H1 (cell line): ENCODE measurements at regions not wholly inside any gene's neighbourhood (a gene's known extent, or its start where the extent isn't known, plus 50 kb on each side); places are given as distances from the start of the nearest gene placed in this dataset.

ENCODE experiments used
- CTCF ChIA-PET: fragments of 300-600 bp; sonication (Branson Sonifier 250); formaldehyde crosslinking; loops from one replicate; lab custom pipeline; 2021; ENCODE audit not compliant: partially characterized antibody; lab: Charles Lee
- POLR2A ChIA-PET: fragments of 300-600 bp; sonication (Branson Sonifier 250); formaldehyde crosslinking; loops from one replicate; lab custom pipeline; 2021; ENCODE audit warnings: inconsistent platforms; ENCODE audit not compliant: partially characterized antibody; lab: Charles Lee
- DNase-seq, 2 experiments: peaks; one replicate each; pipeline versions ENCODE4 v3.0.0 to v3.0.0-alpha.2; 2010 to 2022; ENCODE audit warnings: low spot score in 2 of 2, low read depth in 1 of 2, mixed read lengths in 1 of 2
- FAIRE-seq: peaks from 2 replicates; lab custom pipeline; 2011; peaks lifted over from hg19 to GRCh38; lab: Jason Lieb, UNC
- H2AFZ ChIP-seq: 2 replicates; pipeline ENCODE4 v1.8.1; 2012; ENCODE audit warnings: low read length, inconsistent platforms
- H2AK5ac ChIP-seq: 2 replicates; pipeline ENCODE4 v1.6.1; 2013; ENCODE audit warnings: low read depth, low read length
- H2BK120ac ChIP-seq: replicated peaks from 2 replicates; pipeline ENCODE3; 2013; ENCODE audit warnings: low read depth, low read length, inconsistent platforms
- H2BK12ac ChIP-seq: 2 replicates; pipeline ENCODE4 v1.6.1; 2013; ENCODE audit warnings: low read depth, low read length
- H2BK15ac ChIP-seq: 2 replicates; pipeline ENCODE4 v1.6.1; 2013; ENCODE audit warnings: low read length
- H2BK20ac ChIP-seq: 2 replicates; pipeline ENCODE4 v1.6.1; 2013; ENCODE audit warnings: low read length
- H2BK5ac ChIP-seq: 2 replicates; pipeline ENCODE4 v1.6.1; 2013; ENCODE audit warnings: low read depth, low read length
- H3K14ac ChIP-seq: 2 replicates; pipeline ENCODE4 v1.6.1; 2013; ENCODE audit warnings: inconsistent platforms; ENCODE audit not compliant: insufficient read length
- H3K18ac ChIP-seq: 2 replicates; pipeline ENCODE4 v1.6.1; 2013; ENCODE audit warnings: low read length; ENCODE audit errors: extremely low read depth
- H3K23ac ChIP-seq: 2 replicates; pipeline ENCODE4 v1.6.1; 2013; ENCODE audit warnings: inconsistent platforms; ENCODE audit not compliant: insufficient read length
- H3K23me2 ChIP-seq: 2 replicates; pipeline ENCODE4 v1.6.1; 2013; ENCODE audit warnings: low read depth, low read length
- H3K27ac ChIP-seq: 2 replicates; pipeline ENCODE4 v1.6.1; 2011; ENCODE audit warnings: low read depth, low read length, inconsistent platforms
- H3K27me3 ChIP-seq, 4 experiments: replicated peaks in 1 of 4; 1 replicate in 1 of 4; 2 replicates in 3 of 4; pipeline versions ENCODE4 v1.6.1 to v1.8.1; 2011 to 2013; ENCODE audit warnings: low read length in 3 of 4, mild to moderate bottlenecking in 3 of 4, inconsistent platforms in 2 of 4, mixed read lengths in 2 of 4, moderate library complexity in 1 of 4; ENCODE audit not compliant: control insufficient read depth in 3 of 4, insufficient read depth in 3 of 4; ENCODE audit errors: extremely low read depth in 1 of 4
- H3K36me3 ChIP-seq, 4 experiments: 2 replicates each; pipeline versions ENCODE4 v1.6.1 to v1.8.1; 2011 to 2013; ENCODE audit warnings: mild to moderate bottlenecking in 4 of 4, low read length in 3 of 4, moderate library complexity in 2 of 4, control low read depth in 1 of 4, inconsistent platforms in 1 of 4; ENCODE audit not compliant: insufficient read depth in 4 of 4, control insufficient read depth in 2 of 4
- H3K4ac ChIP-seq: replicated peaks from 2 replicates; pipeline ENCODE3; 2013; ENCODE audit warnings: low read length, low read depth, mixed read lengths, inconsistent platforms; ENCODE audit not compliant: insufficient read length
- H3K4me1 ChIP-seq, 4 experiments: replicated peaks in 1 of 4; 1 replicate in 1 of 4; 2 replicates in 3 of 4; pipeline versions ENCODE4 v1.6.1 to v1.8.1; 2011 to 2013; ENCODE audit warnings: low read length in 3 of 4, inconsistent platforms in 2 of 4, mixed read lengths in 1 of 4; ENCODE audit not compliant: insufficient read depth in 4 of 4, control insufficient read depth in 3 of 4
- H3K4me2 ChIP-seq, 2 experiments: 2 replicates each; pipeline versions ENCODE4 v1.6.1 to v1.8.1; 2011 to 2013; ENCODE audit warnings: low read depth in 2 of 2, low read length in 2 of 2, control low read depth in 1 of 2, inconsistent platforms in 1 of 2, mild to moderate bottlenecking in 1 of 2; ENCODE audit not compliant: insufficient read depth in 1 of 2
- H3K4me3 ChIP-seq, 4 experiments: fragments of 200-600, 300-600 bp in 1 of 4; sonication (generic), shearing (Covaris generic), sonication (Bioruptor Twin) in 1 of 4; 2 replicates each; pipeline versions ENCODE4 v1.5.1 to v1.8.1; 2011 to 2016; ENCODE audit warnings: low read length in 4 of 4, low read depth in 3 of 4, control low read depth in 2 of 4, inconsistent platforms in 2 of 4, mild to moderate bottlenecking in 2 of 4, mixed read lengths in 1 of 4, moderate library complexity in 1 of 4; ENCODE audit not compliant: insufficient read depth in 2 of 4; ENCODE audit errors: extremely low read depth in 1 of 4
- H3K56ac ChIP-seq: replicated peaks from 2 replicates; pipeline ENCODE3; 2013; ENCODE audit warnings: low read depth, mild to moderate bottlenecking, mixed read lengths, low read length, inconsistent platforms; ENCODE audit not compliant: insufficient read length
- H3K79me1 ChIP-seq: 2 replicates; pipeline ENCODE4 v1.6.1; 2013; ENCODE audit warnings: low read depth, low read length, control low read depth
- H3K79me2 ChIP-seq, 2 experiments: 2 replicates each; pipeline versions ENCODE4 v1.6.1 to v1.8.1; 2012 to 2013; ENCODE audit warnings: low read length in 2 of 2, mild to moderate bottlenecking in 2 of 2, inconsistent platforms in 1 of 2; ENCODE audit not compliant: insufficient read depth in 2 of 2, control insufficient read depth in 1 of 2
- H3K9ac ChIP-seq, 4 experiments: replicated peaks in 1 of 4; 1 replicate in 1 of 4; 2 replicates in 3 of 4; pipeline versions ENCODE4 v1.6.1 to v1.8.1; 2011 to 2013; ENCODE audit warnings: low read depth in 3 of 4, low read length in 3 of 4, control low read depth in 2 of 4, mild to moderate bottlenecking in 2 of 4, moderate library complexity in 2 of 4, inconsistent platforms in 1 of 4; ENCODE audit errors: extremely low read depth in 1 of 4
- H3K9me3 ChIP-seq, 2 experiments: 2 replicates each; pipeline versions ENCODE4 v1.6.1 to v1.8.1; 2012 to 2013; ENCODE audit warnings: mild to moderate bottlenecking in 2 of 2, moderate library complexity in 2 of 2, control low read depth in 1 of 2, inconsistent platforms in 1 of 2, low read depth in 1 of 2, low read length in 1 of 2, mixed read lengths in 1 of 2; ENCODE audit not compliant: insufficient read depth in 2 of 2
- H4K20me1 ChIP-seq, 2 experiments: replicated peaks in 1 of 2; 2 replicates each; pipeline versions ENCODE3 to v1.8.1; 2011 to 2013; ENCODE audit warnings: inconsistent platforms in 2 of 2, low read length in 2 of 2, mild to moderate bottlenecking in 1 of 2; ENCODE audit not compliant: insufficient read depth in 2 of 2, control insufficient read depth in 1 of 2
- H4K5ac ChIP-seq: 2 replicates; pipeline ENCODE4 v1.6.1; 2013; ENCODE audit warnings: low read length, low read depth, mixed read lengths, inconsistent platforms; ENCODE audit not compliant: insufficient read length
- H4K8ac ChIP-seq: 2 replicates; pipeline ENCODE4 v1.8.0; 2013; ENCODE audit warnings: mild to moderate bottlenecking, moderate library complexity, low read length, inconsistent platforms; ENCODE audit not compliant: insufficient read depth; ENCODE audit errors: extremely low read depth
- H4K91ac ChIP-seq: replicated peaks from 2 replicates; pipeline ENCODE3; 2013; ENCODE audit warnings: low read length, mixed read lengths, inconsistent platforms; ENCODE audit not compliant: insufficient read length
- ASH2L ChIP-seq: fragments of 200-600, 300-600 bp; sonication (generic); IDR thresholded peaks from one replicate; pipeline ENCODE4 v1.7.1; 2017; ENCODE audit warnings: low read length
- BACH1 ChIP-seq: IDR thresholded peaks from 2 replicates; pipeline ENCODE4 v1.6.1; 2012; ENCODE audit warnings: low read length, improper control_type of control experiment
- CBX8 ChIP-seq: fragments of 300-800, 300-1000 bp; sonication (generic); IDR thresholded peaks from 2 replicates; pipeline ENCODE4 v1.7.1; 2016; ENCODE audit warnings: low read depth, low read length, borderline replicate concordance
- EGR1 ChIP-seq: IDR thresholded peaks from 2 replicates; pipeline ENCODE4 v1.6.1; 2011; ENCODE audit warnings: low read depth, low read length, borderline replicate concordance
- POLR2A ChIP-seq, 2 experiments: IDR thresholded peaks; 1 replicate in 1 of 2; 2 replicates in 1 of 2; pipeline ENCODE4 v1.6.1; 2011; ENCODE audit warnings: low read depth in 2 of 2, low read length in 2 of 2, mild to moderate bottlenecking in 2 of 2; ENCODE audit errors: control extremely low read depth in 1 of 2
- RFX5 ChIP-seq: IDR thresholded peaks from 2 replicates; pipeline ENCODE4 v1.6.1; 2011; ENCODE audit warnings: low read depth, low read length, improper control_type of control experiment, borderline replicate concordance
- SRF ChIP-seq: IDR thresholded peaks from 2 replicates; pipeline ENCODE4 v1.6.1; 2011; ENCODE audit warnings: mild to moderate bottlenecking, low read depth, low read length, moderate library complexity
- TAF1 ChIP-seq: IDR thresholded peaks from 2 replicates; pipeline ENCODE4 v1.6.1; 2011; ENCODE audit warnings: mild to moderate bottlenecking, low read depth, low read length
- TAF7 ChIP-seq: optimal IDR thresholded peaks from 2 replicates; pipeline ENCODE3; 2011; ENCODE audit warnings: low read depth, mild to moderate bottlenecking, inconsistent platforms, low read length, moderate library complexity, borderline replicate concordance
- TEAD4 ChIP-seq: IDR thresholded peaks from 2 replicates; pipeline ENCODE4 v1.6.1; 2012; ENCODE audit warnings: low read depth, low read length, inconsistent platforms, mixed read lengths
- WGBS, 2 experiments: shearing (Covaris generic) in 1 of 2; methylation state at CpG; one replicate each; pipeline versions ENCODE4 v1.1.6 to v1.1.7; 2013 to 2015; ENCODE audit warnings: low lambda C conversion rate in 2 of 2, mixed read lengths in 2 of 2, inconsistent platforms in 1 of 2, low coverage in 1 of 2, missing lambda C conversion rate in 1 of 2; ENCODE audit not compliant: insufficient replicate concordance in 2 of 2, insufficient coverage in 1 of 2, insufficient read length in 1 of 2; ENCODE audit errors: extremely low coverage in 1 of 2, missing lambda C conversion rate in 1 of 2; 5-methylcytosine and 5-hydroxymethylcytosine counted together
- TF ChIP-seq, protein P1 (sequence below): IDR thresholded peaks from 2 replicates; pipeline ENCODE4 v1.6.1; 2011; ENCODE audit warnings: low read length, improper control_type of control experiment
- TF ChIP-seq, protein P2 (sequence below), 3 experiments: IDR thresholded peaks; 1 replicate in 2 of 3; 2 replicates in 1 of 3; pipeline versions ENCODE4 v1.5.1 to v1.6.1; 2011; ENCODE audit warnings: low read length in 3 of 3, mild to moderate bottlenecking in 3 of 3, inconsistent platforms in 2 of 3, low read depth in 1 of 3, moderate library complexity in 1 of 3; ENCODE audit not compliant: insufficient read depth in 1 of 3; ENCODE audit errors: control extremely low read depth in 1 of 3

DNA sequence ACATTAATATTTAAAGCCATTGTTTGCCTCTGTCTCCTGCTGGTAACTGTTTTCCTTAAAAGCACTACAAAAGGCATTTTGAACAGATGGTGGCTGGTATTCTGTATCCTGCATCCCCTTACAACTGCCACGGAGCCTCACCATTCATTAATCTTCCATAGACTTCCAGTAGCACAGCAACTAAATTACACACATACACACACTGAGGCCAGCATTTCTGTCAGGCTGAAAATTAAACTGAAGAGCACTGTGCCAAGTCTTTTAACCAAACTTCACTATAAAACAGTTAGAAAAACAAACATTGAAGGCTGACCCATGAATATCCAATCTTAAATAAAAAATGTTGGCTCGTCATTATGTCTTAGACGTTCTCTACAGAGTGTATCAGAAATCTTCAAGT lies 697.8 kb downstream of the DACH1 start:
- no peak overlapping the region for H3K4me2 ChIP-seq
- no peak overlapping the region for H3K18ac ChIP-seq
- no peak overlapping the region for H2AFZ ChIP-seq
- H4K8ac ChIP-seq, result no peak overlapping the region
- no peak for FAIRE-seq
- no peak overlapping the region for H4K91ac ChIP-seq
- no peak overlapping the region for H2BK15ac ChIP-seq
- no peak overlapping the region for H4K5ac ChIP-seq
- no peak overlapping the region for H2BK12ac ChIP-seq
- H2BK5ac ChIP-seq, result no peak overlapping the region
- no peak for TF ChIP-seq RFX5
- no peak for TF ChIP-seq BACH1
- TF ChIP-seq TEAD4, result no peak
- TF ChIP-seq ASH2L, result no peak
- TF ChIP-seq, protein P1, sequence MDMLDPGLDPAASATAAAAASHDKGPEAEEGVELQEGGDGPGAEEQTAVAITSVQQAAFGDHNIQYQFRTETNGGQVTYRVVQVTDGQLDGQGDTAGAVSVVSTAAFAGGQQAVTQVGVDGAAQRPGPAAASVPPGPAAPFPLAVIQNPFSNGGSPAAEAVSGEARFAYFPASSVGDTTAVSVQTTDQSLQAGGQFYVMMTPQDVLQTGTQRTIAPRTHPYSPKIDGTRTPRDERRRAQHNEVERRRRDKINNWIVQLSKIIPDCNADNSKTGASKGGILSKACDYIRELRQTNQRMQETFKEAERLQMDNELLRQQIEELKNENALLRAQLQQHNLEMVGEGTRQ, result no peak
- no peak for TF ChIP-seq EGR1
- TF ChIP-seq POLR2A (IDR thresholded peaks at IDR 0.05; ENCODE audit: control extremely low read depth in 1 of 2, low read depth in 2 of 2, low read length in 2 of 2), result no peak
- TF ChIP-seq, protein P2, sequence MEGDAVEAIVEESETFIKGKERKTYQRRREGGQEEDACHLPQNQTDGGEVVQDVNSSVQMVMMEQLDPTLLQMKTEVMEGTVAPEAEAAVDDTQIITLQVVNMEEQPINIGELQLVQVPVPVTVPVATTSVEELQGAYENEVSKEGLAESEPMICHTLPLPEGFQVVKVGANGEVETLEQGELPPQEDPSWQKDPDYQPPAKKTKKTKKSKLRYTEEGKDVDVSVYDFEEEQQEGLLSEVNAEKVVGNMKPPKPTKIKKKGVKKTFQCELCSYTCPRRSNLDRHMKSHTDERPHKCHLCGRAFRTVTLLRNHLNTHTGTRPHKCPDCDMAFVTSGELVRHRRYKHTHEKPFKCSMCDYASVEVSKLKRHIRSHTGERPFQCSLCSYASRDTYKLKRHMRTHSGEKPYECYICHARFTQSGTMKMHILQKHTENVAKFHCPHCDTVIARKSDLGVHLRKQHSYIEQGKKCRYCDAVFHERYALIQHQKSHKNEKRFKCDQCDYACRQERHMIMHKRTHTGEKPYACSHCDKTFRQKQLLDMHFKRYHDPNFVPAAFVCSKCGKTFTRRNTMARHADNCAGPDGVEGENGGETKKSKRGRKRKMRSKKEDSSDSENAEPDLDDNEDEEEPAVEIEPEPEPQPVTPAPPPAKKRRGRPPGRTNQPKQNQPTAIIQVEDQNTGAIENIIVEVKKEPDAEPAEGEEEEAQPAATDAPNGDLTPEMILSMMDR (IDR thresholded peaks at IDR 0.05; ENCODE audit: control extremely low read depth in 1 of 3, insufficient read depth in 1 of 3, low read depth in 1 of 3, low read length in 3 of 3), result no peak
- TF ChIP-seq TAF1, result no peak
- no peak for TF ChIP-seq SRF
- no peak for TF ChIP-seq CBX8
- no peak for TF ChIP-seq TAF7
- TF ChIP-seq, all 59 proteins: peak for 0
- no peak overlapping the region for H3K56ac ChIP-seq
- no peaks in the 10 kb centered on the region for H3K27me3 ChIP-seq
- ChIA-PET CTCF (no interaction called here), POLR2A (no interaction called here)
- H3K4ac ChIP-seq, result no peak overlapping the region
- no peaks in the 10 kb centered on the region; the same call in 1 of the 2 replicates for H3K23me2 ChIP-seq
- H3K23ac ChIP-seq, result no peak overlapping the region
- H3K4me1 ChIP-seq, result no peaks in the 10 kb centered on the region
- H2BK120ac ChIP-seq, result no peak overlapping the region
- H2AK5ac ChIP-seq, result no peak overlapping the region
- H3K27ac ChIP-seq, result no peak overlapping the region
- no peak for DNase-seq
- no peak overlapping the region for H3K9ac ChIP-seq
- no peak overlapping the region for H2BK20ac ChIP-seq
- H3K79me1 ChIP-seq, result no peaks in the 10 kb centered on the region
- 82% methylated on average over 3 of the region's 3 CpGs; no CpG with 5 or more reads in 1 of the 2 experiments for WGBS, 2 experiments
- no peaks in the 10 kb centered on the region for H3K79me2 ChIP-seq
- H3K14ac ChIP-seq, result no peak overlapping the region
- no peak overlapping the region for H3K4me3 ChIP-seq
- H3K9me3 ChIP-seq, result no peaks in the 10 kb centered on the region
- no peaks in the 10 kb centered on the region for H4K20me1 ChIP-seq
- H3K36me3 ChIP-seq, result no peaks in the 10 kb centered on the region
